NB4 (cell line): ENCODE measurements at regions not wholly inside any gene's neighbourhood (a gene's known extent, or its start where the extent isn't known, plus 50 kb on each side); places are given as distances from the start of the nearest gene placed in this dataset.

ENCODE experiments used
- DNase-seq: peaks from one replicate; pipeline ENCODE4 v3.0.0; 2010; ENCODE audit warnings: low read depth
- H3K4me3 ChIP-seq: one replicate; pipeline ENCODE4 v1.5.1; 2011; ENCODE audit warnings: mild to moderate bottlenecking, low read depth, low read length, moderate library complexity
- MYC ChIP-seq: IDR thresholded peaks from 2 replicates; pipeline ENCODE4 v1.6.1; 2011; ENCODE audit warnings: low read depth, low read length
- POLR2A ChIP-seq: IDR thresholded peaks from 2 replicates; pipeline ENCODE4 v1.6.1; 2011; ENCODE audit warnings: mild to moderate bottlenecking; ENCODE audit not compliant: insufficient read length; ENCODE audit errors: extremely low read depth
- TF ChIP-seq, protein P1 (sequence below): IDR thresholded peaks from one replicate; pipeline ENCODE4 v1.5.1; 2012; ENCODE audit warnings: low read depth, low read length
- TF ChIP-seq, protein P2 (sequence below): IDR thresholded peaks from 2 replicates; pipeline ENCODE4 v1.6.1; 2011; ENCODE audit warnings: low read depth, low read length

- DNase-seq, result no peak
- TF ChIP-seq POLR2A, result no peak
- TF ChIP-seq, protein P1, sequence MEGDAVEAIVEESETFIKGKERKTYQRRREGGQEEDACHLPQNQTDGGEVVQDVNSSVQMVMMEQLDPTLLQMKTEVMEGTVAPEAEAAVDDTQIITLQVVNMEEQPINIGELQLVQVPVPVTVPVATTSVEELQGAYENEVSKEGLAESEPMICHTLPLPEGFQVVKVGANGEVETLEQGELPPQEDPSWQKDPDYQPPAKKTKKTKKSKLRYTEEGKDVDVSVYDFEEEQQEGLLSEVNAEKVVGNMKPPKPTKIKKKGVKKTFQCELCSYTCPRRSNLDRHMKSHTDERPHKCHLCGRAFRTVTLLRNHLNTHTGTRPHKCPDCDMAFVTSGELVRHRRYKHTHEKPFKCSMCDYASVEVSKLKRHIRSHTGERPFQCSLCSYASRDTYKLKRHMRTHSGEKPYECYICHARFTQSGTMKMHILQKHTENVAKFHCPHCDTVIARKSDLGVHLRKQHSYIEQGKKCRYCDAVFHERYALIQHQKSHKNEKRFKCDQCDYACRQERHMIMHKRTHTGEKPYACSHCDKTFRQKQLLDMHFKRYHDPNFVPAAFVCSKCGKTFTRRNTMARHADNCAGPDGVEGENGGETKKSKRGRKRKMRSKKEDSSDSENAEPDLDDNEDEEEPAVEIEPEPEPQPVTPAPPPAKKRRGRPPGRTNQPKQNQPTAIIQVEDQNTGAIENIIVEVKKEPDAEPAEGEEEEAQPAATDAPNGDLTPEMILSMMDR, result no peak
- no peak overlapping the region for H3K4me3 ChIP-seq
Observed at GRCh38 chr13:58592786-58593185, 961.2 kb downstream of the PCDH17 start.

DNA sequence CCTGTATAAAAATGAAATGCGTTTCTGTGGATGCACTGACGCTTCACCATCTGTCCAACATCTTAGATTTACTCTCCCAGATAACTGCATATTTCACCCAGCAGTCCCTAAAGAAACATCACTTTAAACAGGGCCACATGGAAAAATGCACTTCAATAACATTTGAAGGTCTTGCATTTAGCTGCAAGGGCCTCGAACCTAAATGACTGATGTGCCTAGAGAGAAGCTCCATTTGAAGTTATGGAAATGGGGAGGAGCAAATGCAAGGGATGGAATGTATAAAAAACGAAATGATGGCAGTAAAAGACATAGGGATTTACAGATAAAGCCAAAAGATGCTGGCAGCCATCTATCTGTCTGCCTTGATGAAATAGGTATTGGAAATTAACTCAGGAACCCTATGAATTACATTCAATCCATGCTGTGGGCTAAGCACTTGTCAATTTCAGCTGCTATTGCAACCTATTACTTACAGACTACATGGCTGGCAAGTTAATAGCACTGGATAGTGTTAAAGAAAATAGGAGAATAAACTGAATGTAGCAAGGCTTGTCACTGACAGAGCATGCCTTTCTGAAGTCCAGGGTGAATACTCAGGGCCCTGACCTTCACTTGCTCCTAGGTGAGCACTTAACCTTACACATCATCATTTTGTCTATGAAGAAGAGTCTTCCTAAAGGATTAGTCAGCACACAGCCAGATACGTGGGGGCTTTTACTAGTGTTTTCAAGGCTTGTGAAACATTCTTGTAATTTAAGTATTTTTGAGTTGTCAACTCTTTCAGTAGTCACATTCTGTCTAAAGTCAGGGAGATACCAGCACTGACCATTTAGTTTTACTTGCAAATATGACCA lies 963.4 kb downstream of the PCDH17 start:
- H3K4me3 ChIP-seq, result no peak overlapping the region
- TF ChIP-seq, protein P1, result no peak
- TF ChIP-seq POLR2A, result no peak
- TF ChIP-seq MYC, result no peak
- TF ChIP-seq, protein P2, sequence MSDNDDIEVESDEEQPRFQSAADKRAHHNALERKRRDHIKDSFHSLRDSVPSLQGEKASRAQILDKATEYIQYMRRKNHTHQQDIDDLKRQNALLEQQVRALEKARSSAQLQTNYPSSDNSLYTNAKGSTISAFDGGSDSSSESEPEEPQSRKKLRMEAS, result no peak
- DNase-seq, result no peak

DNA sequence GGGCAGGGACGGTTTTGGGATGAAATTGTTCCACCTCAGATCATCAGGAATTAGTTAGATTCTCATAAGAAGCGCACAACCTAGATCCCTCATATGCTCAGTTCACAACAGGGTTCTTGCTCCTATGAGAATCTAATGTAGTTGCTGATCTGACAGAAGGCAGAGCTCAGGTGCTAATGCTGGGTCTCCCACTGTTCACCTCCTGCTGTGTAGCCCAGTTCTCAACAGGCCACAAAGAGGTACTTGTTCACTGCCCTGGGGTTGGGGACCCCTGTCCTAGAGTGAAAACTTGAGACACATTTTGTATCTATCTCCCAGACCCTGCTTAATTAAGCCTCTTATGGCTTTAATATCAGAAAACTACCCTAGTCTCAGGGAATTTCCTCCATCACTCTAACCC lies 966.0 kb downstream of the PCDH17 start:
- no peak overlapping the region for H3K4me3 ChIP-seq
- DNase-seq, result no peak
- TF ChIP-seq POLR2A (no peak), MYC (no peak)
- TF ChIP-seq, protein P2, result no peak
- TF ChIP-seq, protein P1, result no peak

- no peak overlapping the region for H3K4me3 ChIP-seq
- no peak for DNase-seq
- TF ChIP-seq, protein P2, result no peak
- TF ChIP-seq POLR2A (no peak), MYC (no peak)
- TF ChIP-seq, protein P1, result no peak
Observed at GRCh38 chr13:58598241-58598640, 966.7 kb downstream of the PCDH17 start.

DNA sequence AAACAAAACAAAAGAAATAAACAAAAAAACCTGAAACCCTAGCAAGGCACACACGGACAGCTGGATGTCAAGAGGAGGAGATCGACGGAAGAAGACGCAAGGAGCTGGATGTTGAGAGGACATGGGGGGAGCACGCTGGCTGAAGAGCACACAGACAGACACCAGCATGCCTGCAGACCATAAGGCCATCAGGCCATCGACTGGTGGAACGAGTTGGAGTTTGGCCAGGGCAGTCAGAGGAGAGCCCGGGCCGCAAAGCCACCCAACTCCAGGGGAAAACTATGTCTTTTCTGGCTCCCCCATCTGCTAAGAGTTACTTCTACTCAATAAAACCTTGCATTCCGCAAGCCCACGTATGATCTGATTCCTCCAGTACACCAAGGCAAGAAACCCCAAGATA lies 979.6 kb downstream of the PCDH17 start:
- no peak overlapping the region for H3K4me3 ChIP-seq
- no peak for DNase-seq
- TF ChIP-seq, protein P2, result no peak
- TF ChIP-seq, protein P1, result no peak
- TF ChIP-seq POLR2A (no peak), MYC (no peak)
